COLO829 (cell line): ENCODE measurements at regions not wholly inside any gene's neighbourhood (a gene's known extent, or its start where the extent isn't known, plus 50 kb on each side); places are given as distances from the start of the nearest gene placed in this dataset.
A peak's percentile ranks its signal among the peaks of the same experiment; 100 is the strongest.

Experiments
- DNase-seq: peaks from one replicate; pipeline ENCODE4 v3.0.0; 2012; ENCODE audit warnings: low spot score

DNA sequence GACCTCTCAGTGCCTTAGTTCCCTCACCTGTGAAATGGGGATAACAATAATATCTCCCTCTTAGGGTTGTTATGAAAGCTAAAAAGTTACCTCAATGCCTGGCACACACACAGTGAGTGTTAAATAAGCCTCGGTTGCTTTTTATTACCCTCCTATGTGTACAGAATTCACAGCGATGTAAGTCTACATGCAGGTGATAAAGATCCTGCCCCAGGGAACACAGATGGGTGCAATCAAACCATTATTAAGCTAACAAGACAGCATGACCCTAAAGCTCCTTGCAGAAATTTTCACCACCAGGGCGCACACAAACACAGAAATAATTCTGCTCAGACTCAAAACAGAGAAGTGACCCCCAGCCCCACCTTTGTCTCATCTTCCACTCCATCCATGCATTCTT, 261.9 kb downstream of the SNX10 start:
- no peak for DNase-seq

DNA sequence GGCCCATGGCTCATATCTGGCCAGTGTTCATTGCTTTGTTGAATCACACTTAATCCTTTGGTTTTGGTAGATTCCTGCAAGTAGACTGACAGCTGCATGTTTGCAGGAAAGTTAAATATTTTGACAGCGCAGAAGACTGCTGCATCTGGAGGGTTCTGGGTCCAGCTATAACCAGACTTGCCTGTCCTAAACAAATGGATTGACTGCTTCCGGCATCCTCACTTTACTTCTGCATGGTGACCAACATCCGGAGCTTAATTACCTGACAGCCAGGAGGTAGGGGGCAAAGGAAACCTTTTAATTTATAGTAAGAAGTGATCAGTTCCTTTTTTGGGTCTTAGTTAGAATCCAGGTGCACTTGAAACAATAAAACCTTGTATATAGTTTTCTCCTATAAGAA, 263.3 kb downstream of the SNX10 start:
- no peak for DNase-seq

DNA sequence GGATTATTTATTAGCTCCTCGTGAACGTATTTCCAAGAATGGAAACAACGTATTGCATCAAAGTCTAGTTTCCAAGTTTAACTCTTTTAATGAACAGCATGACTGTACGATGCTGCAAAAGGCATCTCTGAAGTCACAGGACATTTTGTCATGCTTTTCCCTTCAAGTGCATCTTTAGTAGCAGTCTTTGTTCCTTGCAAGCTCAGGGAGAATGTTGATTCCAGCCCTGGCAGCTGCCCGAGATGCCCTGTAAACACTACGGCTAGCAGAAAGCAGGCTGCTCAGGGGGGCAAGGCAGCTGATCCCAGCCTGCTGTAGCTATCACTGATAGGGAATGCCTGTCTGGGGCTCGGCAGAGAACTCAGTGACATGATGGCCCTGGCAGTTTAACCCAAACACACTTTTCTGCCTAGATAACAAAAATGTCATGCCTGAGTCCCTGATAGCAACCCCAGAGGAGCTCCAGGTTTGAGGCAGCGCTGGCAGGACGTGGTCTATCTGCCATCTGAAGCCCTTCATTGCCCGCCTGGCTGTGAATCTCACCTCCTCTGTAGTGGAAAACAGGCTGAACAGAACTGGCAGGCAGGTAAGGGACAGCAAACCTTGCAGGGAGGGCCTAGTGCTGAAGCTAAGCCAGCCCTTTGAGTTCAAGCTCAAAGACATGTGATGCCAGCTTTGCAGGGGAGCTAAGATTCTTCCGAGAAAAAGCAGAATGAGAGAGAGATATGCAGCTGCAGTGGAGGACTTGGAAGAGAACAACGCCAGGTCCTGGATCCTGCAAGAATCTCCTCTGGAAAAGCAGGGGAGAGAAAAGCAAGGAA, 264.6 kb downstream of the SNX10 start:
- DNase-seq: peak; percentile 28

DNA sequence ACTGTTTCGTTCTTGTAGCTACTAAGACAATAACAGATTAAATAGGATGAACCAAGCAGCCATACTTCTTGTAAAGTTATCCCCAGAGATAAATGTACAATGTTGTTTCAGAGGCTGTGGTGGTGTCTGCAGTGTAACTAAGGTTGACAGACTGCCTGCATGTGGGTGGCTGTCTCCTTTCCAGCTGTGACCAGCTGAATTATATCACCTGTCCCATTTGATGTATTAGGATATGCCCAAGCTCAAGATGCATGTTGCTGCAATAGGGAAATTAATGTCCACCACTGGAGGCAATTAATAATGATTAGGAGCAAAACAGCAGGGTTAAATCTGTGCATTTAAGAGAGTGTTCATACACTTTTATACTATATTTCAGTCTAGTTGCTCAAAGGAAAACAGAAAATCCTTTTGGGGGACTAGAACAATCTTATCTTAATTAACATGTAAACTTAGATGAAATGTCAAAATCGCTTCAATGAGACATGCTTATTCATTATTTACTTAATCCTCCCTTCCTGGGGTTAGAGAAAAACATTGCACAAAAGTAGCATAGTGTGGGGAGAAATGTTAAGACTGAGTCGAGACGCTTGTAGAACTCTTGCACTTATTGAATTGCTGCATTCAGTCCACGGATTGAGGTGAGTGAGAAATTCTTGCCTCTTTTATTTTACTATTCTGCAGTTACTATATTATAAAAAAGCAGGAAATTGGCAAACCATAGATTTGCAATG, 269.0 kb downstream of the SNX10 start:
- DNase-seq: no peak

DNA sequence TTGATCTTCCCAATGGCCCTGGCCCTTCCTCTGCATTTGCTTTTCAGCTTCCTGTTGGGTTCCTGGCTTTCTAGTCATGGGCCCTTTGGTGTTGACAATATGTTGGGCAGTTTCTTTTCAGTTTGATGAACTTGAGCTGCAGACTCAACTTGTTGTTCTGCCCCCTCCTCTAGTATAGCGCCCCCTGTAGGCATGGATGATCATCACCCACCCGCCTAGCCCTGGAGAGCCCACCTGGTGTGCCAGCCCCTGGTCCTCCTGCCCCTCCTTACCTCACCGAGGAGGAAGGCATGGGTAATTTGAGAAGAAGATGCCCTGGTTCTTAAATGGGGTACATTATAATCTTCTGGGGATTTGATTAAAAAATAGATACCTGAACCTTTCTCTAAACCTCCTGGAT, 271.2 kb downstream of the SNX10 start:
- DNase-seq: no peak

DNA sequence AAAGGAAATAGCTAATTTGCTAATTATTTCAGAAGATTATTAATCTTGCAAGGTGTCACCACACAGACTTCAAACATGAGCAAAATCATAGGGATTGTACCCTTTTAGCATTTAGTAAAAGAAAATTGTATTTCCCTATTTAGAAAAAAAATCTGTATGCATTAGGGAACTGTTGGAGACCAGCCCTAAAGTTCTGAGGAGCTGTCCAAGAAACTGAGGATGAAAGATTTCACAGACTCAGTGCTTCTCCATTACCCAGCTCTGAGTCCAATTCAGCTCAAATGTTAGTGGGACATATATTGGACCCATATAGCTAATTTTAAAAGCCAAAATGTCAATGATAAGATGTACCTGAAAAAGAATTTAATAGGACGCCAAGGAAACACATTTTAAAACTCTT, 271.7 kb downstream of the SNX10 start:
- DNase-seq: no peak

DNA sequence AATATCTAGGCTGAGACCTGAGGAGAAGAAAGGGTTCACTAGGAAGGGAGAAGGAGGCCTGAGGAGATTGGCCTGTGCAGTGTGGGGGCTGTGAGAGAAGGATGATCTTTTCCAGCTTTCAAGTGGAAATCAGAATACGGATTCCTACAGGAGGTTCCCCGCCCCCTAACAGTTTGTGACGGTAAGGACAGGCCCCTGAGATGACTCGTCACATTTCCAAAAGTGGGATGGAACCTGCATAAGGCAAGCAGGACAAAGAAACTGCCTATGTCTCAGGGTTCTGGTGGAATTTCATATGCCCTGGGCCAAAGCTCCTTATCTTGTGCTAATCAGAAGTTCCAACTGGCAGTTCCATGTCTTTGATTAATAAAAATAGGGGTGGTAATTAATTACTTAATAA, 275.6 kb downstream of the SNX10 start:
- DNase-seq: peak; percentile 41

DNA sequence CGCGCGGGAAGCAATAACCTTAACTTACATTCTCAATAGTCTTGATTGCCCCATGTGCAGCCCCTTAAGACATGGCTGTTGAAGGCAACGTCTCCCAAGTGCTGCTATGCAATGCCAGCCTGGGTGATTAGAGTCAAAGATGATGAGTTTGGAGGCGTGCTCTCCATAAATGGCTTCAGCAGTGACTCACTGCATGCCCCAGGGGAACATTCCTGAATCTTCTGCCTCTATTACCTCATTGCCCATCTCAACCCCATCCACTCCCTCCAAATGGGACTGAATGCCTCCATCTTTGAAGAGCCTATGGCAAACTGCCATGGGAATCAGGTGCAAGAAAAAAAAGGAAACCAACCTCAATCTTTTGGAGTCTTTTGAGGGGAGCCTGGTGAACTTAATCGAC, 282.8 kb downstream of the SNX10 start:
- DNase-seq: peak; percentile 52

DNA sequence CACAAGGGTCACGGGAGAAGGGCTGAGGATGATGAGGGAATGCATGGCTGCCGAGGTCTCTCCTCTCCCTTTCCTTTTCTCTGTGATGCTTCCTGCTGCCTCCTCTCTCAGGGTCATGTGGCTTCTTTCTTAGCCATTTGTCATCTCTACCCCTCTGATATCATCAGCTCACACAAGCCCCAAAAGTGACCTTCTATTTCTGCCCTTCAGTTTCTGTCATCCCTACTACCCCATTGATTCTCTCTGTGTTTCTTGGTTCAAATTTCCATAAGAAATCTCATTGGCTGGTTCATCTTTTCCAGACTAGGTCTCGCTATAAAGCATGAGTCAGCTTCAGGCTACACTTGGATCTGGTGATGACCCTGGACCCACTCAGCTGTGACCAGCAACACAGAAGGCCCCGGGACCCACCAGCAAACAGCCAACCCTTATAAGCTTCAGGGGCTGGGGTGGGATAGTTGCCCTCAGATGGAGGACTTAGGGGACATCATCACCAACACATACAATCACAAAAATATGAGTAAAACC, 284.3 kb downstream of the SKAP2 start:
- no peak for DNase-seq

DNA sequence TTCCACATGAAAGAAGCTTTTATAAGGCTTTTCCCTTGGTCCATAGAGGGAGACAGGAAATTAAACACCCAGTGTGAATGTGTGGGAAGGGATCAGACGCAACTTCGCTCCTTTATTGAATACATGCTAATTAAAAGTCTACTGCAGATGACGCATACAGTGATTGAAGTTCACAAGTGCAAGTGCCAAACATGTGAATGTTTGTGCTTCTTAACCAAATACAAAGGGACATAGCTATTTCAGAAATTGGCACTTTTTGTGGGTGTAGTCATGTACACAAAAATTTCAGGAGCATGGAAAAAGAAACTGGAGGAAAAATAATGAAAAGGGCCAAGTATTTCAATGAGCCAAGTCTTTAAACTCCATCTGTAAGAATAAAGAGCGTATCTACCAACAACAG, 283.7 kb downstream of the SKAP2 start:
- DNase-seq: no peak

DNA sequence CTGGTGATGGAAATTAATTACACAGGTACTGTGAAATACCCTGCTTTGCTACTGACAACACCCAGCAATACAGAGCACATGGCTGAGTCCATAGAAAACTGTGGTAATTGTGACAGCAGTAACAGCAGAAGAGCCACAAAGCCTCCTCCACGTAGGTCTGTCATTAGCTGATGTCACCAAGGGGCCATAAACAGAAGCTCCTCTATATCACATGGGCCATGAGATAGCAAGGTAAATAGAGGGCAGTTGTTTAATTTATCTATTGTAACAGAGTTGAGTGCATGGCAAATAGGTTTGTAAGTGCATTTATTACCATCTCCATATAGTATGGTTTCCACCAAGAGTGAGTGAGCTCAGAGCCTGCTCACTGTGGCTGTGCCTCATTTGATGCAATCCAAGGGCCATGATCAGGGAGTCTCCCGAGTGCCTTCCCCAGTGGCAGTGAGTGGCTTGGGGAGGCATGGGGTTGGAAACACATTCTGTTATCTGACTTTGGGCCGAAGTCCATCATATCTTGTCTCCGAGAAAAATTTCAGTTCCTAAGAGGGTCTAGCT, 281.2 kb downstream of the SKAP2 start:
- DNase-seq: no peak

DNA sequence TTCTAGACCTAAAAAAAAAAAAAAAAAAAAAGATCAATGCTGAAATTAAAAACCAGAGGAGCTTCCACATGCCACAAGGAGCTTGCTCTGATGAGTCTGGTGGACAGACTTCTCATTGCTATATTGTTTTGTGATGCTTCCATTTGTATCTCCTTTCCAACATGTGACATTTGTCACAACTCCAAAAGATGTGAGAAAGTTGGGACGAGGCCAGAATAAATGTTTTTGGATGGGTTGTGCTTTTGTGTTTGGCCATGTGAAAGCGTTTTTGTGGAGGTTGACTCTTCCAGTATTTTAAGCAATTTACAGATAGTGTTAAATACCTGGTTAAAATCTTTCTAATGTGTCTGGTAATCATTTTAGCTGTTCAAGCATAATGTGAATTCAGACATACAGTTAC, 280.1 kb downstream of the SKAP2 start:
- no peak for DNase-seq

DNA sequence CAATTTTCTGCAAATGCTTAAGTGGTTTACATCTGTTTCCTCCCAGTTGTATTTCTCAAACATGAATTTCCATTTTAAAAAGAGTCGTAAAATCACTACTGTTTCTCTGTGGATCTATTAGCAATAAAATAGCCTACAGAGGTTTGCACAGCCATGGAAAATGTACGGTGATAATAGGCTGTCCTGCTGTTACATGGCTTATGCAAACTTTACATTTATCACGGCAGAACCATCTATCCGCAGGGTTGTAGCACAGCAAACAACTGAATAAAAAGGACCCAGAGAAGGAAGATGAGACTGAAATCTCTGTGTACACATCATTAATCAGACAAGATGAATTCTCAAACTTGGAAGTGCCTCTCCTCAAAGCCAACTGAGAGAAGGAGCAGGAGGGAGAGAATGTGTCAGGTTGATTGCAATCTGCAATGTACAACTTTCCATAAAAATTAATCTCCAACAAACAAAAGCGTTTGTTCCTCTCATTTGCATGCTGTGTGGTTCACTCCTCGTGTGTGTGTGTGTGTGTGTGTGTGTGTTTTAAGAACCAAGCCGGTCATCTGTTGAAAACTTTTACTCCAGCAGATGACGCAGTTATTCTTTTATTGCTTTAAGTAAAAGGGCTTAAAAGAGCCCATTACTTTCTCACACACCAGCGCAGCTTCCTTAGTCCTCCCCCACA, 279.3 kb downstream of the SKAP2 start:
- no peak for DNase-seq

DNA sequence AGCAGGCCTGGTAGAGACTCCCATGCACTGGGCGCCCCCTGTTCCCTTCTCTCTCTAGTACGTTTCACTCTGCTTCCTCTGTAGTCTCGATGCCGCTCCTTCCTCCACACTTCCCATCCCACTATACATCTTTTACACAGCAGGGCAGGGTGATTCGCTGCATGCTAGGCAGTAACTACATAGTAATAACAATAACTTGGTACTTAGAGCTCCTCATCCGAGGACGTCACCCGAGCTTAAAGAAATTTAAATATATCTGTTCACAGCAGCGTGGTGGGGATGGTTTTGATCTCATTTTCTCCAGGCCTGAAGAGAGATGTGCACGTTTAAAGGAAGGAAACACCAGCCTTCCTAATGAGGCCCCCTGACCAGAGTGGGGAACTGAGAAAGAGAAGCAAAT, 276.9 kb downstream of the SKAP2 start:
- no peak for DNase-seq

DNA sequence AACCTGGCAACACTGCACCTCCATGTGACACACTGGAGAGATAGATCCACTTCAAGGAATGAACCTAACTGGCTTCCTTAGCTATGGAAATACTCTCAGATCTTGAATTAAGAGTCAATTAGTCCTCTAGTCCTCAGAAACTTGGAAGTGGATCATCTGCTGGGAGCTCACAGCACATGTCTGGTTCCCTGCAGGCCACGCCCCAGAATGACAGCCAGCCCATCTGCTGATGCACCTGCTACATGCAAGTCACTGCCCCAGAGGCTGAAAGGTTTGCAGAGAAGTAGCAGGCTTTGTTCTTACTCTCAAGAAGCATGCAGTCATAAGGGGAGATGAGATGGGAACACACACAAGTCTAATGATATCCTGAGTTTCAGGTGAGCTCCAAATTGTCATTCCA, 275.9 kb downstream of the SKAP2 start:
- no peak for DNase-seq

DNA sequence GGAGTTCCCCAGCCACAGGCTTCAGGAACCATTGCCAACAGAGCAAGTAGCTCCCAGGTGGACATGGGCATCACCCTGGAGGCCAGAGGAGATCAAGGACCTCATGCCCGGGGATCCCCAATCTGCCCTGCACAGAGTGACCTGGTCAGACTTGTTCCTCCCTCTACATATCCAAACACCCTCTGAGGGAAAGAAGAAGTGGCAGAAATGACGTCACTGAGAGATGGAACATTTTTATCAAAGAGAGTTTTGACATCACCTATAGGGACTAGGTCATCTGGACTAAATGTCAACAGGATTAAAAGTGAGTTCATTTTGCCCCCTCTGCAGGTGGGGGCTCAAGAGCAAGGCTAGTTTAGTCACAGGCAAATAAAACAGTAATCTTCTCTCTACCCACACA, 273.7 kb downstream of the SKAP2 start:
- DNase-seq: no peak

DNA sequence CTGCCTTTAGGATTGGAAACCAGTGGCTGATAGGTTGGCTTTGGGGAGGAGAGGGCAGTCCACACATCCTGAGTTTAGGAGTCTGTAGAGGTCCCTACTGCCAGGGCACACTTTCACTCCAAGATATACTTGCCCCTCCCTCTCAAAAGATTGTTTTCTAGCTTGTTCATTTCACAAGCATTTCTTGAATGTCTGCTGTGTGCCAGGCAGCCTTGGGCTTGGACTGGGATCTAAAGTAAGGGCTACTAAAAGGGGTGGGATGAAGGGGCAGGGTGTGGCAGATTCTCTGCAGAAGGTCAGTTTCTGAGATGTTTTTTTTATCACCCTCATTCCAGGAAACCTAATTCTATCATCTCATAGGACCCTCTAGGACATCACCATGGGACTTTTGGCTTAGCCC, 272.4 kb downstream of the SKAP2 start:
- no peak for DNase-seq

DNA sequence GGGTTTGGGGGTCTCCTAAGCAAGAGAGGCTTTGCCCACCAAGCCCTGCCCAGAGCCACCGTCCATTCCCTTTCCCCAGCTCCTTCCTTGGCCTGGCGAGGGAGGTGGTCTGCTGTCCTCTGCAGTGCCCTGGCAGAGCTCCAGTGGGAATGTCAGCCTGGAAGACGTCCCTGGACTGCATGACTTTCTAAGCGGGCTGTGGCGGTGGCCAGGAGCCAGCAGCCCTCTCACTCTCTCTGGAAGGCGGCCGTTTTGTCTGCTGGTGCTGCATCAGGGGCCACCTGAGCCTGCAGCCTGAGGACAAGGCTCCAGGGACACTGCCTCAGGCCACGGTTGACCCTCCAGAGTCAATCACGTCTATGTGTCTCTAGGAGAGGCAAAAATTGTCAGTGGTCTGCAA, 271.0 kb downstream of the SKAP2 start:
- no peak for DNase-seq

DNA sequence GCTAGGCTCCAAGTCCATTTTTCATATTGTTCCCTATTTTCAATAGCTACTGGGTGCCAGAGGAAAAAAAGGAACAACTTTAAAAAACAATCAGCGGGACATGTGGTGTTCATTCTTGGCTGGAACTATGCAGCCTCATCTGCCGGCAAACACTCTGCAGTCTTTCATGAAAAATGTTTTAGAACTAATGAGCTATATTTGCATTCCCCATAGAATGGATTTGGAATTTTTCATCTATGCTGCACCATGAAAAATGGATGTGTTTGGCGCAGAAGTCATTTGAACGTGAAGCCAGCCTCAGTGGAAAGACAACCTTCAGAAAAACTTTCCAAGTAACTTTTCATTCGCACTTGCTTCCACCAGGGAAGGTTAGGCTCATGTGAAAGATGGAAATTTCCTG, 270.5 kb downstream of the SKAP2 start:
- DNase-seq: no peak

DNA sequence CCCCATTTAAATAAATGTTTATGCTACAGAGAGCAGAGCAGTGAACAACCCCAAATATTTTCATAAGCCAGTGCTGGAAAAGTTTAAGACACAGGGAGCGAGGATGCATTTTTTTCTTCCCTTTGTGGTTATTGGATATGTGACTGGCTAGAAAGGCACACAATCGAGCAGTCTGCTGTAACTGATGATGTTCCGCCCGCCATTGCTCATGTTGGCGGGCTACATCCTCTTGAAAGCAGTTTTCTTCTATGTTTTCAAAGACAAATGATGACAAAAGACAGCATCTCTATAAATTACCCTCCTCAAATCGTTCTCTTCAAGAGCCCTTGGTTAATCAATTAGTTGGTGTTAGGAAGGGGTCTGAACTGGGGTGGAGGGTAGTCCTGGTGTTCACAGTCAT, 269.8 kb downstream of the SKAP2 start:
- no peak for DNase-seq

DNA sequence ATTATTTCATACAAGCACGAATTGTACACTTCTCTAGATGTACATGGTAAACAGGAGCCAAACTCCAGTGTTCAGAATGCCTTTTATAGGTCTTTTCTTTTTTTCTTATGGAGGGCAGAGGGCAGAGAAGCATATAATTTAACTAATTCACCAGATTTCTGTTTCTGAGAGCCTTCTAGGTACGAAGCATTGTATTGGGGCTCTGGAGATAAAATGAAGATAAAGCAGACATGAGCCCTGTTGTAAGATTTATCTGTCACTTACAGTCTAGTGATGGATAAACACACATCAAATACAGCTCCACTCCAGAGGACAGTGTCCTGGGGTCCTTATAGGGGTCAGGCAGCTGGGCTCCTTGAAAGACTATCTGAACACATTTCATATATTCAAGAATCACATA, 265.5 kb downstream of the SKAP2 start:
- no peak for DNase-seq

DNA sequence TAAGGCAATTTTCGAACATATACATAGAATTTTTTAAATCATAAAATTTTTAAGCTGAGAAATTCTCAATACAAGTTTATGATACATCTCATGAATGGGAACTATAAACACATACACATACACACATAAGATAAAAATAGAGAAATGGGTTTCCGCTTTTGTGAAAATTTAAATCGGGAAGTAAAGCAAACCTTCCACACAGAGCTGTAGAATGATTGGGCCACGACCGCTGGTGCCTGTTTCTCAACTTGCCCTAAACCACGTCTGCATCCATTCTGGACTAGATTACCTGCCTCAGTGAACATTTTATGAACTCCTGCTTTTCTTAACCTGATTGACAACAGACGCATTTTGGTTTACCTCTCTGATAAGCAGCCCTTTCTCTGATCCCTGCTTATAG, 264.4 kb downstream of the SKAP2 start:
- no peak for DNase-seq

DNA sequence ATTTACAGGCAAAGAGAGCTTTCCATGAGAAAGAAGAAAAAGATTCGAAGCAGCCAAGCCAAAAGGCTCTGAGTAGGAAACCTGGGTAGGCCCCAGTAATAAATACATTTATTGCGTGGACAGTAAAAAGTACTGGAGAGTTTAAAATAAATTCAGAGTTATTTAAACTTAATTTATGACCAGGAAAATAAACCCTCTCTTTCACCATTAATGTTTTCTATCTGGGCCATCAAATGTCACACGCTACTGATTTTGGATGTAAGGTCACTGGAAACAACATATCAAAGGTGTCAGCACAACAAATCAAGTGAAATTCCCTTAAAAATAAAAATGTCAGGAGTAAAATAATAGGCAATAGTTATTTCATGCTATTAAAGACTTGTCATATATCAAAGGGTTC, 264.0 kb downstream of the SKAP2 start:
- DNase-seq: no peak
